Stimulated activated effector memory CD8-positive, alpha-beta T cell treated with anti-CD3 and anti-CD28 coated beads, Interleukin-12 subunit alpha, Interleukin-12 subunit beta, amount 100 ng/mL, for 72 hours (primary cell): ENCODE measurements at regions not wholly inside any gene's neighbourhood (a gene's known extent, or its start where the extent isn't known, plus 50 kb on each side); places are given as distances from the start of the nearest gene placed in this dataset.

ENCODE experiments used
- ATAC-seq: fragments of 150-1000 bp; cut with Tn5 transposase; 2 replicates; pipeline ENCODE4 v1.10.0; 2021
- DNase-seq, 2 donors: peaks; one replicate each; pipeline ENCODE4 v3.0.0; 2021 to 2022; ENCODE audit warnings: low spot score in 2 of 2
- H3K27ac Mint-ChIP-seq: one replicate; pipeline ENCODE4 v1.8.0; 2022; ENCODE audit warnings: mild to moderate bottlenecking, mixed read lengths
- H3K36me3 Mint-ChIP-seq: one replicate; pipeline ENCODE4 v1.8.0; 2022; ENCODE audit warnings: mild to moderate bottlenecking, mixed read lengths
- H3K4me1 Mint-ChIP-seq: one replicate; pipeline ENCODE4 v1.8.0; 2022; ENCODE audit warnings: mixed read lengths
- H3K4me3 Mint-ChIP-seq: one replicate; pipeline ENCODE4 v1.8.0; 2022; ENCODE audit warnings: mild to moderate bottlenecking, mixed read lengths
- H3K9me3 Mint-ChIP-seq: one replicate; pipeline ENCODE4 v1.8.0; 2022; ENCODE audit warnings: mixed read lengths

DNA sequence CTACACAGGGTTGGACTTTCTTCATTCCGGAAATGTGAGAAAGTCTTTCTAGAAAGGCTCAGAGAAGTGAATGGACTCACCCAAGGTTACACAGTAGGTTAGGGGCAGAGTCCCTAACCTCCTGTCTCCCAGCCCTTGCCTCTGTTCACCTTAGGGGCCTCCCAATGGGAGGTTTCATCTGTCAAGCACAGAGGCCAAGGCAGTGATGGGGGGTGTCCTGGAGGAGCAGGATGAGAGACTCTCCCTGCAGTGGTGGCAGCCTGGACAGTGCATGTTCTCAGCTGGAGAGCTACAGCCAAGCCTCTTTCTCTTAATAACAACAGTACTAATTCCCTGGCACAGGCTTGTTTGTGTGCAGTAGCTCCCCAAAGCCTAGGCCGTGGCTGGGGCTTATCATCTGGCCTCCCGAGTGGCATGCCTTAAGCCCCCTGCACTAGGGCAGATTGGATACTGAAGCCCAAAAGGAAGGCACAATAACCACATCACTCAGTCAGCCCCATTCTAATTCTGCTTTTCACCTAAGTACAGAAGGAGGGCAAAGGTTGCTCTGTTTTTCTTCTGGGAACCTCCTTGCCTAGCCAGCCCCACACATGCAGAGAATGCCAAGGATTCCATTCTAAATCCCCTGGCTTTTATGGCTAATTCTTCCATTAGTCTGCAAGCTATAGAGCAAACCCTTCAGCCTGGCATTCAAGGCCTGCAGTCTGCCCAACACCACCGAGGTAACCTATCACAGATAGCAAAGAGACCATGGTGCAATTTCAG is 50.2 kb upstream of the XPA start:
- H3K9me3 Mint-ChIP-seq, result no peaks in the 10 kb centered on the region
- no peak overlapping the region for H3K27ac Mint-ChIP-seq
- H3K4me1 Mint-ChIP-seq, result no peaks in the 10 kb centered on the region
- DNase-seq, result no peak
- peaks cover 6% of the 10 kb centered on the region for H3K36me3 Mint-ChIP-seq
- H3K4me3 Mint-ChIP-seq, result no peak overlapping the region
- no peak for ATAC-seq

DNA sequence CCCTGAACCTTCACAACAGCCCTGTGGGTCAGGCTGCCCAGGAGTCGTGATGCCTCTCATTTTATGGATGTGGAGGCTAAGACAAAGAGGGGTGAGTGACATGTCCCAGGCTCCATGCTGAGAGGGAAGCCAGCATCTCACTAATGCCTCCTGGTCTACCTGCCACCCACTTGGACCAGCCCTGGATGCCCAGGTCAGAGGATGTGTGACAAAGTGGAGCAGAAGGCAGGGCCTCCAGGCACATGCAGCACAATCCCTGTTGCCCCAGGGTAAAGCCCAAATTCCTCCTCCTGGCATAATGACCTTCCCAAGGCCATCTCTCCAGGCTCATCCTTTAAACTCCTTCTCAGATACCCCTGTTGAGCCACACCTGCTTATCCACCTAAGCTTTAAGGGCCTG is 51.4 kb upstream of the XPA start:
- no peaks in the 10 kb centered on the region for H3K4me1 Mint-ChIP-seq
- H3K9me3 Mint-ChIP-seq, result no peaks in the 10 kb centered on the region
- peaks cover 6% of the 10 kb centered on the region for H3K36me3 Mint-ChIP-seq
- no peak overlapping the region for H3K27ac Mint-ChIP-seq
- H3K4me3 Mint-ChIP-seq, result no peak overlapping the region
- DNase-seq, result no peak
- no peak for ATAC-seq

DNA sequence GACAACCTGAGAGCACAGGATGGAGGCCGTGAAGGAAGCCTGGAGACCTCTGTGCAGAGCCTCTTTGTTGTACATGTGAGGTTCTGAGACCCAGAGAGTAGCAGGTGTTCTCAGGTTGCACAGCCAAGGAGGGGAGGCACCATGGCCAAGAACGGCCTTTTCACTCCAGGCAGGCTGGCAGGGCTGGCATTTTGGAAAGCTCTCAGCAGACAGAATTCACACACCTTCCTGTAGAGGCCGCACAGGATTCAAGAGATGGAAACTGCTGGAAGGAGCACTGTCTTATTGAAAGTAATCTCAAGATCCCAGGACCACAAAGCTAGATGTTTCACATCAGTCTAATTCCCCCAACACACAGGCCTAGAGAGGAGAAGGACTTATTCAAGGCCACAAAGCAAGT is 52.8 kb upstream of the XPA start:
- DNase-seq (no peak), ATAC-seq (no peak)
- Mint-ChIP-seq H3K4me1 (no peaks in the 10 kb centered on the region), H3K4me3 (no peak overlapping the region), H3K27ac (no peak overlapping the region), H3K36me3 (peaks cover 6% of the 10 kb centered on the region), H3K9me3 (no peaks in the 10 kb centered on the region)

DNA sequence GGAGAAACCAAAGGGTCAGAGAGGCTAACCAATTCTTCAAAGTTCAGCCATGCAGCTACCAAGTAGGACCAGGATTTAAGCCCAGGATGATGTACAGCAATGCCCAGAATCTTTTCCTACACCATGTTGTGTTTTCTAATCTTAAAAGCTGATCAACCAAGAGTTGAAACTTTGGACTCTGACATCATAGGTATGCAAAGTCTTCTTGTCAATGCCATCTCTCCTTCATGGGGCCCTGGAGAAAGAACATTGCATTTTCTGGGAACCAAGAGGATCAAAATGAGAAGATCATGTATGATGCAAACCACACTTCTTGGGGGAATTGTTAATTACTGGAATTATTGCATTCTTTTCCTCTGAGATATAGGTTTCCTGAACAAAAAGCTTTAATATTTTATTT is 54.4 kb upstream of the XPA start:
- H3K36me3 Mint-ChIP-seq, result no peaks in the 10 kb centered on the region
- H3K27ac Mint-ChIP-seq, result no peak overlapping the region
- no peaks in the 10 kb centered on the region for H3K9me3 Mint-ChIP-seq
- ATAC-seq (no peak), DNase-seq (no peak)
- no peaks in the 10 kb centered on the region for H3K4me1 Mint-ChIP-seq
- H3K4me3 Mint-ChIP-seq, result no peak overlapping the region

DNA sequence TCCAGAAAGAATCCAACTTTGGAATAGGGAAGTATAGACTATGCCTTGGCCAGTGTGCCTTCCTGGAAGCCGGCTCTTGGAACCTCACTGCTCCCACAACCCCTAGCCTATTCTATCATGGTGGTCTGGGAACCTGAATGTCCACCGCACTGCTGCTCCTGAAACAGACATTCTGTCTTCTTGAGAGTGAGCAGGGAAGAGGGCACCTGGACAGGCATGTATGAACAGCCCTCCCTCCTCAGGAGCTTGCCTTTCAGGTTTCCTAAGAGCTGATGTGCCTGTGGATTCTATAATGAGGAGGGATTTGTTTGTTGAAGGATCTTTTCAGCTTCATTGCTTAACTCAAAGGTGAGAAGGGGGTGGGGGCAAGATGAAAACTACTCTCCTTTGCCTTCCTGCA is 55.1 kb upstream of the XPA start:
- Mint-ChIP-seq H3K27ac (no peak overlapping the region), H3K4me3 (no peak overlapping the region), H3K36me3 (no peaks in the 10 kb centered on the region), H3K4me1 (no peaks in the 10 kb centered on the region), H3K9me3 (no peaks in the 10 kb centered on the region)
- DNase-seq (no peak), ATAC-seq (no peak)

DNA sequence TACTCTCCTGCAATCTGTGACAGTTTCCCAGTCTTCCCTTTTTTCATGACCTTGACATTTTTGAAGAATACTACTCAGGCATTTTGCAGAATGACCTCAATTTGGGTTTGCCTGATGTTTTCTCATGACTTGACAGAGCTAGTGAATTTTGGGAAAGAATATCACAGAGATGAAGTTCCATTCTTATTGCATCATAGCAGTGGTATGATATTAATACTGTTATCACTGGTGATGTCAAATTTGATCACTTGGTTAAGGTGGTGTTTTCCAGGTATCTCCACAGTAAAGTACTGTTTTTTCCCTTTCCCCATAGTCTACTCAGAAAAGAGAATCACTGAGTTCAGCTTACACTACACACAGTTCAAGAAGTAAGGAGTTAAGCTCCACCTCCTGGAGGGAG is 56.2 kb upstream of the XPA start:
- no peaks in the 10 kb centered on the region for H3K9me3 Mint-ChIP-seq
- no peak overlapping the region for H3K4me3 Mint-ChIP-seq
- H3K4me1 Mint-ChIP-seq, result no peaks in the 10 kb centered on the region
- no peaks in the 10 kb centered on the region for H3K36me3 Mint-ChIP-seq
- H3K27ac Mint-ChIP-seq, result no peak overlapping the region
- DNase-seq, result no peak
- ATAC-seq, result no peak

DNA sequence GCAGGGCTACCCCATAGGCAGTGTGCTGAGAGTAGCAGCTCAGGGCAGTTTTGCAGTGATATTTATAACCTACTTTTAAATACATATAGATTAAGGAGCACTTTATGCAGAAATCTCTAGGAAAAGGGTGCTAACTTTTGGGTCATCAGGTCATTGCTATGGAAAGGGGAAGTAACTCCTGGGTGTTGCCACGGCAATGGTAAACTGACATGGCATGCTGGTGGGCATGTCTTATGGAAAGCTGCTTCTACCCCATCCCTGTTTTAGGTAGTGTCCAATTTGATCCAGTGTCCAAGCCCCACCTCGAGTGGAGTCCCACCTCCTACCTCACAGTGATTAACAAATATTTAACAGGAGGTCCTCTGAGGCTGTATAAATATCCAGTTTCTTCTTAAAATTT is 56.8 kb upstream of the XPA start:
- Mint-ChIP-seq H3K4me1 (no peaks in the 10 kb centered on the region), H3K36me3 (no peaks in the 10 kb centered on the region), H3K4me3 (no peak overlapping the region), H3K9me3 (no peaks in the 10 kb centered on the region), H3K27ac (no peak overlapping the region)
- ATAC-seq (no peak), DNase-seq (no peak)

DNA sequence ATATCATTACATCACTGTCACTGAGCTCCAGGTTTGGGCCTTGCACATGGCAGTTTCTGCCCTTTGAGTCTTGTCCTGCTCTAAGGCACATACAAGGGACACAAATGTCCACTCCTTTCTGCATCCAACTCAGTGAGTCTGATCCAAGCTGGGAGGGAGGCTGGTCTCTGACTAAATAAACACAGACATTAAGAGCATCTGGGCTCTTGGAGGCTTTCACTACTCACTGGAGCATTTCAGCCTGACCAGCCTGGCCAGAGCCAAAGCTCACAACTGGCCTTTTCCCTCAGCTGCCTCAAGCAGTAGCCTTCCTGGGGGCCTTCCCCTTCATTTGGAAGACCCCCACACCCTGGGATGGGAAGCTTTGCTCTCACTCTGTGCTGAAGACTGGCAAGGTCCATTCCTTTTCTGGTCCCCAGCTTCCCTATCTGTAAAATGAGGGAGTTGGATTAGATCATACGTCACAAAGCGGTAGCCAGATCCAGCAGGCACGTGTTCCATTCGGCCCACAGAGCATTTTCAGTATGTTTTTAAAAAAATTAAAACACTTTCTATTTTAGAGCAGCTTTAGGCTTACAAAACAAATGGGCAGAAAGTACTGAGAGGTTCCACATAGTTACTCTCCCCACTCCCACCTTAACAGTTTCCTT is 58.6 kb upstream of the XPA start:
- no peak overlapping the region for H3K4me3 Mint-ChIP-seq
- no peaks in the 10 kb centered on the region for H3K9me3 Mint-ChIP-seq
- no peaks in the 10 kb centered on the region for H3K36me3 Mint-ChIP-seq
- H3K27ac Mint-ChIP-seq, result no peak overlapping the region
- ATAC-seq (no peak), DNase-seq (no peak)
- no peaks in the 10 kb centered on the region for H3K4me1 Mint-ChIP-seq

DNA sequence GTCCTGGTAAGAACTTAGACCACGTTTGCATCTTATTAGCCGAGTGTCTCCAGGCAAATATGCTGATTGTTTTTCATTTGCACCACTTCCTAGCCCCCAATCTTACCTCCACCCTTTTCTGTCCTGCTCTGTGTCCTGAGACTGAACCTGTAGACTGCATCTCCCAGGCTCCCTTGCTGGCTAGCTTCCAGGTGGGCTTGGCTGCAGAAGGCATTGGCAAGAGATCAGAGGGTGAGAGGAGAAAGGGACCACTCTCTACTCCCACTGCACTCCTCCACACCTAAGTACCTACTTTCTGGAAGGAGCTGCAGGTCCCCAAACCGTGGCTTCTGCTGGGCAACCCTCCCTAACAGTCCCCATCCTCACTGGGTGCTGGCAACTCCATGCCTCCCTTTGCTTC is 59.9 kb upstream of the XPA start:
- Mint-ChIP-seq H3K36me3 (no peaks in the 10 kb centered on the region), H3K9me3 (no peaks in the 10 kb centered on the region), H3K4me1 (no peaks in the 10 kb centered on the region), H3K4me3 (no peak overlapping the region), H3K27ac (no peak overlapping the region)
- DNase-seq (no peak), ATAC-seq (no peak)

DNA sequence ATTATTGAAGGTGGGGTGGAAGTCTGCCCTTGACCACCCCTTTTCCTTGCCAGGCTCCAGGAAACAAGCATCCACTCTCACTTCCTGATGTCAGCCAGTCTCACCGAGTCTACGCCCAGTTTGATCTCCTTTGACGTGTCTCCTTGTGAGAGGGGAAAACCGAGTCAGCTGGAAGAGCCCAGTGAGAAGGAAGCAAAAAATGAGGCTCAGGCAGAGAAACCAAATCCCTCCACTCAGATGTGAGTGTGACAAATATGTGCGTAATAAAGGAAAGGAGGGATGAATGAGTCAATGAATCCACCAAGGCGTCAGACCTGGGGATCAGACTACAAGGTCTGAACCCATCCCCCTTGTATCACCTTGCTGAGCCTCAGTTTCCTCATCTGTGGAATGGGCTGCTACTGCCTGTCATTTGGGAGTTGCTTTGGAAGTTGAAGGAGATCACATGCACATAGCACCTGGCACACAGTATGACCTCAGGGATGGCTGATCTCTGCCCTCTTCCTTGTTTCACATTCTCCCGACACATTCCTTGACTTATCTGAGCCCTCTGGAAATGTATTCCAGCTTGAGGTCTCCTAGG is 61.3 kb upstream of the XPA start:
- ATAC-seq (no peak), DNase-seq (no peak)
- Mint-ChIP-seq H3K27ac (no peak overlapping the region), H3K4me1 (no peaks in the 10 kb centered on the region), H3K9me3 (no peaks in the 10 kb centered on the region), H3K4me3 (no peak overlapping the region), H3K36me3 (no peaks in the 10 kb centered on the region)

DNA sequence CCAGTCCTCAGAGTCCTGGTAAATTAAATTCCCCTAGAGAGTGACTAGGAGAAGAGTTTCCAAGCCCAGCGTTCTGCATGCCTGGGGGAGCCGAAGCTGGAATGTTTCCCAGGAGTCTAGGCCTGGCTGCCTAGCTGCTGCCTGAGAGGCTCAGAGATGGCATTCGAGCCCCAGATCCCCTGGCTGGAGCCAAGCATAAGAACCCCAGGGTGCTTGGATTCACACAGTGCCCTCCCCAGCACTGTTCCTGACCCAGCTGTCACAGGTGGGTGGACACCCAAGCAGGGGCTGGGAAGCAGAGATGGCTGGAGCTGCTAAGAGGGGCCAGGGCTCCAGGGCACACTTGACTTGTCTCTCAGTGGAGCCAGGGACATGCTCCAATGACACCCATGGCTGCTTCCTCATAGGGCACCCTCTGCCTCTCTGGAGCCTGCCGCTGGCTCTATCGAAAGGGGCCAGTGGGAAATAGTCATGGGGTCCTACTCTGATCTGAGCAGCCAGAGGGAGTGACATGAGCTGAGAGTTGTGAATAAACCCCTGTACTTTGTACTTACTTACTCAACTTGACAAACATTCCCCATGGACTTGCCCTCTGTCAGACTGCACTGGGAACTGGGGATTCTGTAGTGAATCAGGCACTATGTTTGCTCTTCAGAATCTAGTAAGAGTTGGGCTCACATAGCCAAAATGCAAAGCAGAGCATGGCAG is 62.6 kb upstream of the XPA start:
- Mint-ChIP-seq H3K9me3 (no peaks in the 10 kb centered on the region), H3K4me3 (no peak overlapping the region), H3K27ac (no peak overlapping the region), H3K4me1 (no peaks in the 10 kb centered on the region), H3K36me3 (no peaks in the 10 kb centered on the region)
- no peak for DNase-seq
- ATAC-seq, result no peak

DNA sequence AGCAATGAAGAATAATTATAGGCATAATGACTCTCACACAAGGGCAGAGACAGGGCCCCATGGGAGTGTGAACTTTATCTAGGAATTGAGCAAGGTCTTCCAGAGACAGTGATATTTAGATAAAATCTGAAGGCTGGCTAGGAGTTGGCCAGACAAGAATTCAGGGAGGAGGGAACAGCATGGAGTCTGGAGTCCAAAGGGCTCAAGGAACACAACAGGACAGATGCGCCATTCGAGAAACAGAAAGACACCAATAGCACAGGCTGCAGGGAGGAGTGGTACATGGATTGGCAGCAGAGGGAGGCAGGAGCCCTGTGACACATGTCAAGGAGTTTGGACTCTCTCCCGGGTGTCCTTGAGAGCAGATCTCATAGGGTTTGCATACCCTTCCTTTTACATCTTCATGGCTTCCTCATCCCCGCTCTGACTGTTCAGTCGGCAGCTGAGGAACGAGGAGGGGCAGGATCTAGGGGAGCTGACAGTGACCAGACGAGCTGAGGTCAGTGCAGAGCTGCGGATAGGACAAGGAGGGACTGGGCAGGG is 64.0 kb upstream of the XPA start:
- Mint-ChIP-seq H3K4me3 (no peak overlapping the region), H3K36me3 (no peaks in the 10 kb centered on the region), H3K9me3 (no peaks in the 10 kb centered on the region), H3K27ac (no peak overlapping the region), H3K4me1 (no peaks in the 10 kb centered on the region)
- ATAC-seq (no peak), DNase-seq (no peak)

DNA sequence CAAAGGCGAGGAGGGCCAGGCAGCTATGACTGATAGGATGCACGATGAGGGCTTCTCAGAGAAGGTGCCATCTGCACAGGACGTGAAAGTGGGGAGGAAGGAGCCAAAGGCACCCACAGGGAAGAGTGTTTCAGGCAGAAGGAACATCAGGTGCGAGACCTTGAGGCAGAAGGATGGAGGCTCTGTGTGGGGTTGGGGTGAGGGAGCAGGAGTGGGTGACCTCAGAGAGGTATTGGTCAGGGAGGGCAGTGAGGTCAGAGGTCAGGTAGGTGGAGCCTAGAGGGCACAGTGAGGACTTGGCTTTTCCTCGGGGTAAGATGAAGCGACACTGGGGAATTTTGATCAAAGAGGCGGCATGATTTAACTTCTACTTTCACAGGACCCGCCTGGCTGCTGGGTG is 64.7 kb upstream of the XPA start:
- ATAC-seq, result no peak
- Mint-ChIP-seq H3K4me1 (no peaks in the 10 kb centered on the region), H3K9me3 (no peaks in the 10 kb centered on the region), H3K36me3 (no peaks in the 10 kb centered on the region), H3K4me3 (no peak overlapping the region), H3K27ac (no peak overlapping the region)
- no peak for DNase-seq

DNA sequence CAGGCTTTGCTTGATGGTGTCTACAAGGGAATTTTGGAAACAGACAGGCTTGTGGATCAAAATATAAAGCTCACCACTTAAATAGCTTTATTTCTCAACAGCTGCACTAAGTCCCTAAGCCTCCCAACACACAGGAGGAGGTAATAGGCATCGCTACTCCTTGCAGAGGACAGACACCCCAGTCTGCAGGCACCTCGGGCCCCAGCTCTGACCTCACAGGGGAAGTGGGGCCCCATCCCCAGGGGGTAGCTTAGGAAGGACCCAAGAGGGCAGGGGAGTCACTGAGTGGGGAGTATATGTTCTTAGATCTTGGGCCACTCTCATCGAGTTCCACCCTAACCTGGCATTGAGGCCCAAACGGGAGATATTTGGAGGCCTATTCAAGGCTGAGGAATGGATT is 66.7 kb upstream of the XPA start:
- ATAC-seq, result no peak
- Mint-ChIP-seq H3K9me3 (no peaks in the 10 kb centered on the region), H3K4me3 (no peak overlapping the region), H3K36me3 (no peaks in the 10 kb centered on the region), H3K27ac (no peak overlapping the region), H3K4me1 (no peaks in the 10 kb centered on the region)
- no peak for DNase-seq

DNA sequence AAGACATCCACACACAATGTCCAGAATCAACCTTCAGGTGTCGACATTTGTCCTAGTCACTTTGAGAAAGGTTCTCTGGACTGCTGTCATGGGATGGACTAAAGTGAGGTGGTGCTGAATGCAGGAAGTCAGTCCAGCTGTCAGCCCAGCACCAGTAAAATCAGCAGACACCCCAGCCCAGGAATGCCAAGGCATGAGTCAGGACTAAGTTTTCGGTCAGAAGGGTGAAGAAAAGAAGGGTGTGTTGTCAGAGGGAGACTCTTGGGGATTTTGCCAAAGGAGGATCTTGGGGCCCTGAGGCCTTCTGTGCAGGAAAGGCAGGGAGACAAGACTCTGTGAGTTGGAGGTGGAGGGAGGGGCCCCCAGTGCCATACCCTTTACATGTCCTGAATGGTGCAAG is 69.0 kb upstream of the XPA start:
- no peaks in the 10 kb centered on the region for H3K4me1 Mint-ChIP-seq
- no peak for DNase-seq
- H3K36me3 Mint-ChIP-seq, result no peaks in the 10 kb centered on the region
- no peaks in the 10 kb centered on the region for H3K9me3 Mint-ChIP-seq
- no peak for ATAC-seq
- no peak overlapping the region for H3K27ac Mint-ChIP-seq
- no peak overlapping the region for H3K4me3 Mint-ChIP-seq

DNA sequence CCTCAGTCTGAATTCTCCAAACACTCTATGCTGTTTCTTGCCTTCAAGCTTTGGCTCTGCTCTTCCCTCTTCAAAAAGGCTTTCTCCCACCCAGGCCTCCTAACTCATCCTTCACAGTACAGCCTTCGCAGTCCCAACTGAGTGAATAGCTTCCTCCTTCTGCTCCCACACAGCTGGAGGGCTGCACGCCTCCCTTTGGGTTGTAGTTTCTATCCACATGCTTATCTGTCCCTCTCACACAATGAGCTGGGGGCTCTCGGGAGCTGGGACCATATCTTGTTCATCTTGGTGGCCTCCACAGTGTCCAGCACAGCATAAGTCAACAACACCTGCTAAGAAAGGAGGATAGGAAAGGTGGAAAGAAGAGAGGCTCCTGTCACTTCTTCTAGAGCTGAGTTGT is 69.5 kb upstream of the XPA start:
- Mint-ChIP-seq H3K4me1 (no peaks in the 10 kb centered on the region), H3K27ac (no peak overlapping the region), H3K4me3 (no peak overlapping the region), H3K9me3 (no peaks in the 10 kb centered on the region), H3K36me3 (no peaks in the 10 kb centered on the region)
- DNase-seq (no peak), ATAC-seq (no peak)
